ENCODE measurements at regions not wholly inside any gene's neighbourhood (a gene's known extent, or its start where the extent isn't known, plus 50 kb on each side); places are given as distances from the start of the nearest gene placed in this dataset.

- WGBS (ENCODE audit: insufficient coverage, low coverage, missing lambda C conversion rate), result 0% methylated on average over 9 of the region's 9 CpGs
- FAIRE-seq (no peak), ATAC-seq (no peak), DNase-seq (ENCODE audit: extremely low read depth in 1 of 4, low spot score in 3 of 4) (peak in 3 of 4 experiments; percentile 6 to 13 (median 6))
- Histone ChIP-seq H3K79me2 (ENCODE audit: control insufficient read depth, insufficient read depth, low read length) (no peaks in the 10 kb centered on the region), H3K9ac (ENCODE audit: insufficient read depth in 1 of 2, low read depth in 2 of 2, low read length in 2 of 2) (no peak overlapping the region), H3K9me3 (replicated peaks; ENCODE audit: control insufficient read depth, insufficient read depth, low read depth, low read length) (no peaks in the 10 kb centered on the region), H3K27me3 (ENCODE audit: control insufficient read depth in 2 of 2, insufficient read depth in 2 of 2, low read length in 2 of 2) (no peaks in the 10 kb centered on the region), H3K4me2 (ENCODE audit: insufficient read depth, low read length) (no peak overlapping the region), H3K27ac (ENCODE audit: extremely low read depth, low read depth, low read length) (no peak overlapping the region), H3K36me3 (ENCODE audit: control insufficient read depth, insufficient read depth, low read length) (no peaks in the 10 kb centered on the region), H4K20me1 (replicated peaks; ENCODE audit: control insufficient read depth, insufficient read depth, low read length) (no peaks in the 10 kb centered on the region), H3K4me1 (replicated peaks in 1 of 2; ENCODE audit: control insufficient read depth in 2 of 2, insufficient read depth in 2 of 2, low read length in 2 of 2) (no peaks in the 10 kb centered on the region), H3K9me1 (ENCODE audit: control insufficient read depth, insufficient read depth, low read length) (no peaks in the 10 kb centered on the region), H3K4me3 (no peak overlapping the region), H2AFZ (ENCODE audit: low read depth, low read length) (no peak overlapping the region)
- intact Hi-C loops (cut with micrococcal nuclease) (no loop called here), in situ Hi-C loops (cut with MboI) (no loop called here)
- POLR2A ChIA-PET, result interaction anchor here (0.6 kb wide), 1 partner anchor 847 kb away, joined by 3 read pairs; no protein-coding TSS in a partner anchor
- CTCF ChIA-PET (ENCODE audit: low intra/inter-chr PET ratio), result no interaction called here
- TF ChIP-seq, protein P1, sequence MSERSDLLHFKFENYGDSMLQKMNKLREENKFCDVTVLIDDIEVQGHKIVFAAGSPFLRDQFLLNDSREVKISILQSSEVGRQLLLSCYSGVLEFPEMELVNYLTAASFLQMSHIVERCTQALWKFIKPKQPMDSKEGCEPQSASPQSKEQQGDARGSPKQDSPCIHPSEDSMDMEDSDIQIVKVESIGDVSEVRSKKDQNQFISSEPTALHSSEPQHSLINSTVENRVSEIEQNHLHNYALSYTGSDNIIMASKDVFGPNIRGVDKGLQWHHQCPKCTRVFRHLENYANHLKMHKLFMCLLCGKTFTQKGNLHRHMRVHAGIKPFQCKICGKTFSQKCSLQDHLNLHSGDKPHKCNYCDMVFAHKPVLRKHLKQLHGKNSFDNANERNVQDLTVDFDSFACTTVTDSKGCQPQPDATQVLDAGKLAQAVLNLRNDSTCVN (CRISPR knock-in tag; IDR thresholded peaks at IDR 0.05), result no peak
- peak; percentile 15 to 36 (median 35); a peak in 2 of 6 replicates for TF ChIP-seq CTCF (IDR thresholded peaks at IDR 0.05 in 2 of 3, conservative IDR thresholded peaks at IDR 0.05 in 1 of 3; ENCODE audit: insufficient read depth in 2 of 3, low read depth in 1 of 3, low read length in 3 of 3)
- BruUV-seq (replicated peaks), result no TSS peak
Measured at GRCh38 chr18:76306685-76307292, 188.3 kb downstream of the ZNF516 start.

All from K562 (cell line).